NCI-H446 (cell line): ENCODE measurements at regions not wholly inside any gene's neighbourhood (a gene's known extent, or its start where the extent isn't known, plus 50 kb on each side); places are given as distances from the start of the nearest gene placed in this dataset.

Experiments used
- DNase-seq, 2 experiments: peaks; one replicate each; lab custom pipeline; 2025; lab: John Stamatoyannopoulos, UW

GRCh38 chr13:86946734-86947133 is 724.4 kb upstream of the SLITRK5 start:
- DNase-seq = no peak

- DNase-seq = no peak
Measured at GRCh38 chr13:86954341-86954740, 716.8 kb upstream of the SLITRK5 start.

GRCh38 chr13:86960876-86961275 is 710.3 kb upstream of the SLITRK5 start:
- no peak for DNase-seq

GRCh38 chr13:86974251-86974994 is 696.7 kb upstream of the SLITRK5 start:
- DNase-seq = no peak

GRCh38 chr13:86974995-86975328 is 696.2 kb upstream of the SLITRK5 start:
- no peak for DNase-seq

- DNase-seq = no peak
Measured at GRCh38 chr13:86976521-86977324, 694.4 kb upstream of the SLITRK5 start.

- no peak for DNase-seq
Measured at GRCh38 chr13:86986448-86986847, 684.7 kb upstream of the SLITRK5 start.

GRCh38 chr13:86992251-86992650 is 678.9 kb upstream of the SLITRK5 start:
- DNase-seq = no peak

GRCh38 chr13:87003265-87003664 is 667.9 kb upstream of the SLITRK5 start:
- DNase-seq = no peak

GRCh38 chr13:87005511-87005910 is 665.7 kb upstream of the SLITRK5 start:
- no peak for DNase-seq

GRCh38 chr13:87035526-87035925 is 635.6 kb upstream of the SLITRK5 start:
- no peak for DNase-seq

GRCh38 chr13:87042946-87043345 is 628.2 kb upstream of the SLITRK5 start:
- DNase-seq = no peak

GRCh38 chr13:87052731-87053130 is 618.4 kb upstream of the SLITRK5 start:
- no peak for DNase-seq

GRCh38 chr13:87057807-87058520 is 613.2 kb upstream of the SLITRK5 start:
- DNase-seq = no peak

- DNase-seq = no peak
Measured at GRCh38 chr13:87058786-87059329, 612.3 kb upstream of the SLITRK5 start.

- no peak for DNase-seq
Measured at GRCh38 chr13:87078947-87079795, 592.0 kb upstream of the SLITRK5 start.

GRCh38 chr13:87080100-87080779 is 590.9 kb upstream of the SLITRK5 start:
- DNase-seq = no peak

- no peak for DNase-seq
Measured at GRCh38 chr13:87084192-87084591, 587.0 kb upstream of the SLITRK5 start.

- DNase-seq = no peak
Measured at GRCh38 chr13:87087741-87088140, 583.4 kb upstream of the SLITRK5 start.

GRCh38 chr13:87089391-87089790 is 581.8 kb upstream of the SLITRK5 start:
- DNase-seq = no peak

- DNase-seq = no peak
Measured at GRCh38 chr13:87093399-87093798, 577.8 kb upstream of the SLITRK5 start.
